ENCODE measurements at regions not wholly inside any gene's neighbourhood (a gene's known extent, or its start where the extent isn't known, plus 50 kb on each side); places are given as distances from the start of the nearest gene placed in this dataset.
"Not testable (repeated sequence)": the region's sequence is repeated elsewhere in the genome, so short reads cannot be mapped to it uniquely, and the experiment has no call there.

DNA sequence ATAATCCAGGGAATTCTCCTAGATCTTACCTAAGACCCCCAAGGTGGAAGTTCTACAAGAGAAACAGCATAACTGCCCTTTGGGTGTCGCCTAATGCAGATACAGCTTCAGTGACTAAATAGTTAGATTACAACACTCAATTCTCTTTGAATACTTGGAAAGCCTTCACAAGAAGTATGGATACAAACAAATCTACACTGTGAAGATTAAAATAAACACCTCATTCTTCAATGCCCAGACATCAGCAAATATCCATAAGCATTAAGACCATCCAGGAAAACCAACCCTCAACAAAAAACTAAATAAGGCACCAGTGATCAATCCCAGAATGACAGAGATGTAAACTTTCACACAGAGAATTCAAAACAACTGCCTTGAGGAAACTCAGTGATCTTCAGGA, 963.2 kb downstream of the PLOD2 start:
- DNase-seq: no peak

DNA sequence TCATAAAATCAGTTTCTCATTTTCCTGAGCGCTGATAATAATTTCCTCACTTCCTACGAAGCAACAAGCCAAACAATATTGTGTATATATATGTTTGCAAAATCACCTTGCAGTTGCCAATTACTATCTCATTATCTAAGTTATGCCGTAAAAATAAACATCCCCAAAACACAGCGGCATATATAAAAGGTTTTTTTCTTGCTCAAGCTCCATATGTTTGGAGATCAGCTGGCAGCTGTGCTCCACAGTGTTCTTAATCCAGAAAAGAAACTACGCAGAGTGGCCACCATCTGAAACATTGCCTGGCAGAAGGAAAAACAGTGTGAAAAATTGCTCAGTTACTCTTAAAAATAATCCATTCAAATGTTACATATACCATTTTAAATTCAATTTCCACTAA, 951.4 kb downstream of the PLOD2 start:
- DNase-seq: no peak

DNA sequence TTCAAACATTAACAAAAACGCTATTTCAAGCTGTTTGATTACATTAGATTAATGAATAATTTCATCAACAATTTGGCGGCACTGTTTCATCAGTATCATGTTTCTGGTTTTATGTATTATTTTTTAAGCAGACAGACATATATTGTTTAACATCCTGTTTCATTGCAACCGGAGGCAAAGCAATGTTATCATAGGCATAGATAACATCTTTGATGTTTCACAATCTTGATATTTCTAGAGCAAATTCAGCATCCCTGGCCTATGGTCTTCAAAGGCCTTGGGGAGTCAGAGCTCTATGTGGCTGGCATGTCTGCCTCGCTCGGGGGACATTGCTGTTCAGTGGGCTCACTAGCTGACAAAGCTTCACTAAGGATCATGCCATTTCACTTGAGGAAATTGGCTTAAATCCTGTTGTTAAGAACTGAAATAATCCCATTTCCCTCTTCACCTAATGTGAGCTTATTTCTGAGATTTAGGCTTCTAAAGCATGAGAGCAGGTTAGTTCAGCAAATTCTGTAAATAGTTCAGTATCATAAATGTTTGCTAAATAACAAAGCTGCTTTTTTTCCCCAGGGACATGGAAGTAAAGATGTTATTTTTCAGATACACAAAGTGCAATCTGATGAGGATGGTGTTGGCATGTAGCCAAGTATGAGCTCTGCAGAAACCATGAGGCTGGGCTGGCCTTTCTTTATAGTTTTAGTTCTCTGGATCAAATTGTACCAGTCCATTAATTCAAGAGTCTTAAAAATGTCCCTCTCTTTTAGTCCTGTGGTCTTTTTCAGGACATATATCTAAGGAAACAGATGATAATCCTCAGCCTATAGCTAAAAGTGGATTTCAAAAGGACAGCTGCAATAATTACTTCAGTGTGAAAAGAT, 941.4 kb downstream of the PLOD2 start:
- DNase-seq: no peak

DNA sequence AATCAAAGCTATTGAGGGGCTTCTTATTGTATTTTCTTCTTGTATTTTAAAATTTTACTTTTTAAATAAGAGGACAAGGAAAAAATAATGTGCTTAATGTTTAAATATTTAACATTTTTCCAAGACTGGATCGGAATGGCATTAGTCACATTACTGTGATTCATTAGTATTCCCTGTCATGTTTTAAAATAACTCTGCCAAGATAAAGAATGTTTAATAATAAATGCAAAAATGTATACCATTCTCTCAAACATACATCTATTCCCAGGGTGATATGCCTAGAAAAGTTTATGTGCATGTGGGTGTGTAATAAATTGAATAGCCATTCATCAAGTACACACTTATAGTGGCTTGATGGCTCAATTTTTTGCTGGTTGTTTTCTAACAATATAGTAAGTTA, 936.1 kb downstream of the PLOD2 start:
- no peak for DNase-seq

DNA sequence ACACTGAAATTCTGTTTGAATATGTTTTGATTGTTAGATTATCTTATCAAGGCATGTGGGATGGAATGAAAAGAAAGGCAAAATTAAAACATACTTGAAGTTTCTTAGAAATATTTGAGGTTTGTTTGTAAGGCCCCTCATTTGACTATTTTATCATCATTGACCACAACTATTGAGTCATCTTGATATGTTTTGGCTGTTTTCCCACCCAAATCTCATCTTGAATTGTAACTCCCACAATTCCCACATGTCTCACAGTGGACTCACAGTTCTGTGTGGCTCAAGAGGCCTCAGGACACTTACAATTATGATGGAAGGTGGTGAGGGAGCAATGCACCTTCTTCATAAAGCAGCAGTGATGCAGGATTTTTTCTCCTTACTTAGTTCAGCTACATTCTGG, 917.1 kb downstream of the PLOD2 start:
- DNase-seq: no peak

DNA sequence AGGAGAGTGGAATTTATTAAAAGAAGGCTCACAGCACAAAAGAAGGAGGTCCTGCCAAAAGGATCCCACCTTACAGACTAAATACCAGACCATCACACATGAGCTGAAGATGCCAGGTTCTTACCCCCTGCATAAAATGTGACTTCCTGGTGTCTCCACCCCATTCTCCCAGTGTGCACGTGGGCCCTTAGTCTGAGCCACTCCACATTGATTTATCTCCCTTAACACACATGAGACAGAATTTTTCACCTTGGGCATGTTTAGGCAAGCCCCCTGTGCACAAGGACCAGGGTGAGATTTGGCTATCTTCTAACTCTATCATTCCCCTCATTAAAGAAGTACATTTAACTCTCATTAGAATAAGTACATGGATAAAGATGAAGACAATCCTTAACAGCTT, 916.7 kb downstream of the PLOD2 start:
- no peak for DNase-seq

DNA sequence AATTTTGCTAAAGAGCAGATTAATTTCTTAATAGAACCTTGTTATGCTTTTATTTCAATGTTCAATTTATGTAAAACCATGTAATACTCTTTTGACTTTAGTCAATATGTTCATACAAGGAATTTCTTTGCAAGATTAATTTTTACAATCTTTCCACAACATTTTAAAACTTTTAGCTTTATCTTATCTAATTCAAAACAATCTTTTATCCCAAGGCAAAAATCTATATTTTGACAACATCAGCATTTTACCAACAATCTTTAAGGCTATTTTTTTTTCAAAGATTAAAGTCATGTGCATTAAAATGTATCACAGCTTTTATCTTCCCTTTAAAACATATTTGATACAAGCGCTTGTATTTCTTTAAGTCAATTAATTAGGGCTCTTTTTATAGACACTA, 914.7 kb downstream of the PLOD2 start:
- no peak for DNase-seq

DNA sequence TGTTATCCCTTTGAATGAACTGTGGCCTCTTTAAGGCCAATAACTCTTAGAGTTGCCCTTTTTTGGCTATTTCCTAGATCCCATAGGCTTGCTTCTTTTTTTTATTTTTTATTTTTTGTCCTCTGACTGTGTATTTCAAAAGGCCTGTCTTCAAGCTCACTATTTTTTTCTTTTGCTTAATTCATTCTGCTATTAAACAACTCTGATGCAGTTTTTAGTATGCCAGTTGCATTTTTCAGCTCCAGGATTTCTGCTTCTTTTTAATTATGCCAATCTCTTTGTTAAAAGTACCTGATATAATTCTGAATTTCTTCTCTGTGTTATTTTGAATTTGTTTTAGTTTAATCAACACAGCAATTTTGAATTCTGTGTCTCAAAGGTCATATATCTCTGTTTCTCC, 912.1 kb downstream of the PLOD2 start:
- DNase-seq: no peak

DNA sequence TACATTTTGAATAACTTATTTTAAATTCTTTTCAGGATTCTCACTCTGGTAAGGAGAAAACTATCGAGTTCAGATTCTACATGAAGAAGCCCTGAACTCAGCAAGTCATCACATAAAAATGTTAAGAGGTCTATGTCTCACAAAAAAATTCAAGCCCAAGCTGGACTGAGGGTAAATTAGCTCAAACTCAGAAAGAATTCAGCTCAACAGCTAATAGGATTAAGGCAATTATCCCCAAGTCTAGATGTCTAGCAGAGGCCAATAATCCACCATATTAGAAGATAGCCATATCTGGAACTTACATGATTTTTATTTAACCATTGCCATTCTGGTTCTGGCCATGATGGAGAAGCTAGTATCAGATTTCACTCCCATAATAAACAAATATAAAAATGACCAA, 909.7 kb downstream of the PLOD2 start:
- DNase-seq: no peak

DNA sequence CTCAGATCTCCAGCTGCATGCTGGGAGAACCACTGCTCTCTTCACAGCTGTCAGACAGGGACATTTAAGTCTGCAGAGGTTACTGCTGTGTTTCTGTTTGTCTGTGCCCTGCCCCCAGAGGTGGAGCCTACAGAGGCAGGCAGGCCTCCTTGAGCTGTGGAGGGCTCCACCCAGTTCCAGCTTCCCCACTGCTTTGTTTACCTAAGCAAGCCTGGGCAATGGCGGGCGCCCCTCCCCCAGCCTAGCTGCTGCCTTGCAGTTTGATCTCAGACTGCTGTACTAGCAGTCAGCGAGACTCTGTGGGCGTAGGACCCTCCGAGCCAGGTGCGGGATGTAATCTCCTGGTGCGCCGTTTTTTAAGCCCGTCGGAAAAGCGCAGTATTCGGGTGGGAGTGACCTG, 903.0 kb downstream of the PLOD2 start:
- DNase-seq: not testable (repeated sequence)

DNA sequence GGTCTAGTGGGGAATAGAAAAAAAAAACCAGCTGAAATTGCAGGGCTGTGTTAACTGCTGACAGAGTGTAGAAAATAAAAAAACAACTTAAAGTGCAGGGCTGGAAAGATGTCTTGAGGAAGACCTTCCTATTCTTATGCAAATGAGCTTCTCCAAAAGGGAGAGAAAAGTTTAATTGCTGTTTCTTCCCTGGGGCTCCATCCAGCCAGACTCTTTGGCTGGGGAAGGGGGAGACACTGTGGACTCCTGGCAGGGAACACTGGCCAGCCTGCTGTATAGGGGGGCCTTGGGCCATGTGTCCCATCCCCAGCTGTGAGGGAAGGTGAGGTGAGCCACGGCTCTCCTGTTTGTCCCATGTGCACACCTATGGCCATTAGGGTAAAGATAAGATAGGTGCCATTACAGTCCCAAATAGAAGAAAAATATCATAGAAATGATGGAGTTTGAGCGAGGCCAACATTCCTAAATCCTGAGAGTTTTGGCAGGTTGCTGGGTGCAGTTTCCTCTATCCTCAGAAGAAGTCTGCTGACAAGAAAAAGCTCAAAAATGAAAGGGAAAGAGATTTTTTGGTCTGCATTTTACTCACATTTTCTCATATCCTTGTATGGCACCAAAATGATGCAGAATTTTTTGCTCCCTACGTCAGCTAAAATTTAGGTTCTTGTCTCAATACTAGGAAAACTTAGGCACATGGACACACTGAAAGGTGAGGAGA, 901.7 kb downstream of the PLOD2 start:
- DNase-seq: no peak

DNA sequence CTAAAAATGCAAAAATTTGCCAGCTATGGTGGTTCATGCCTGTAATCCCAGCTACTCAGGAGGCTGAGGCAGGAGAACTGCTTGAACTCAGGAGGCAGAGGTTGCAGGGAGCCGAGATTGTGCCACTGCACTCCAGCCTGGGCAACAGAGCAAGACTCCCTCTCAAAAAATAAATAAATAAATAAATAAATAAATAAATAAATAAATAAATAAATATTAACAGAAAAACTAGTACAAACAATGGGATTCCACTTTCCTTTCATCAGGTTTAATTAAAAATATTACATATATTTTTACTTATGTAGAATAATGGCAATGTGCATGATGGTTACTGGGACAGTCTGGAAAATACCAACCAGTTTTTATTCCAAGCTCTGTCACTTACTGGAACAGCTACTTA, 897.5 kb downstream of the PLOD2 start:
- DNase-seq: not testable (repeated sequence)

DNA sequence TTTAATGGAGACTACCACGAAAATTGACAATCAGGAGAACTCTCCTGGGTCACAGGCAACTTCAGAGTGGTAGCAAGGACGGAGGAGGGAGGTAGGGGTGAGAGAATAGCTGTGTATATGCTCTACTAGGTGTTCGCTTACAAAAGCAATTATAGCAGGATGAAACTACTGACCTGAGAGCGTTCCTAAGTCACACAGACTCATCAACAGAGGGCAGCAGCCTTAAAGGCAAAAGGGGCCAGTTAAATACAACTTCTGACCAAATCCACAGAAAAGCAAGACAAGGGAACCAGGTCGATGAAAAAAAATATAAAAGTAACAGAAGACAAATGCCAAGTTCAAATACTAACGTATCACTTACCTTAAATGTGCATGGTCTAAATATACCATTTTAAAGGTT, 894.6 kb downstream of the PLOD2 start:
- DNase-seq: no peak

DNA sequence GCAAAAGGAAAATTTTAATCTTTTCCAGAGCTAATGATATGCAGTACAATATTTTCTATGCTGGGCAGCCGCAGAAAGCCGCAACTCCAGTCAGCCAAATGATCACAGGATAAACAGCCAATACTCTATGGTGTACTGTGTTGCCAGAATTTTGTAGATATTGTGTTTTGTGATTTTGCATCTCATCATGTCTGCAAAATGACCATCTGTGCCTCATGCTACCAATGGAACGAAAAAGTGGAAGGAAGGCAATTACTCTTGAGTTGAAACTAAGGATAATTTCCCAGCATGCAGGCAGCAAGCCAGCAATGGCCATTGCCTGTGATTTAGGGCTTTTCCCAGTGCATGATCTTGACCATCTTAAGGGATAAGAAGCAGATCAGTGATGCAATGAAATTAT, 891.9 kb downstream of the PLOD2 start:
- no peak for DNase-seq

DNA sequence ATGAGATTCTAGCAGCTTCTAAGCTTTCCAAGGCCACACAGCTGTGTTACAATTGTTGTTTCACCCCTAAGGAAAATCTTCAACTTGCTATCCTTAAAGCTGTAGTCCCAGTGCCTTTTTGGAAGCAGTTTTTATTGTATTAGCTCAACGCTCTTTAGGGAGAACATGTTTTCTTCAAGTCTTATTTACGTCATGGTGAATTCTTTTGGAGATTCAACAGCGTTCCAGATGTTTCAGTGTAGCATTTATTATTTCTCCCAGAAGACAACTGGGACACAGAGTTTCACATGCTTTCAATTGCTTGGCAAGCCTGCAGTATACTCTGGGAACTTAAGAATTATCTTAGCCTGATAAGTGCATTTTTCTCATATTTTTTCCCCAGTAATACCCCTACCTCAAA, 888.3 kb downstream of the PLOD2 start:
- no peak for DNase-seq

DNA sequence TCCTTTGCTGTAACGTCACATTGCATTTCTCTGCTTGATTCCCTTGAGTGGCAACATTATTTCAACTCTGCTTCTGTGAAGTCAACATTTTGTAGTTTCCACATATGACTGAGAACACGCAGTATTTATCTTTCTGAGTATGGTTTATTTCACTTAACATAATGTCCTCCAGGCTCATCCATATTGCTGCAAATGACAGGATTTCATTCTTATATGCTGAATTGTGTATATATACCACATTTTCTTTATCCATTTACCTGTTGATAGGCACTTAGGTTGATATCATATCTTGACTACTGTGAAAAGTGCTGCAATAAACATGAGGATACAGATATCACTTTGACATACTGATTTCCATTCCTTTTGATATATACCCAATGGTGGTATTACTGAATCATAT, 878.5 kb downstream of the PLOD2 start:
- no peak for DNase-seq

DNA sequence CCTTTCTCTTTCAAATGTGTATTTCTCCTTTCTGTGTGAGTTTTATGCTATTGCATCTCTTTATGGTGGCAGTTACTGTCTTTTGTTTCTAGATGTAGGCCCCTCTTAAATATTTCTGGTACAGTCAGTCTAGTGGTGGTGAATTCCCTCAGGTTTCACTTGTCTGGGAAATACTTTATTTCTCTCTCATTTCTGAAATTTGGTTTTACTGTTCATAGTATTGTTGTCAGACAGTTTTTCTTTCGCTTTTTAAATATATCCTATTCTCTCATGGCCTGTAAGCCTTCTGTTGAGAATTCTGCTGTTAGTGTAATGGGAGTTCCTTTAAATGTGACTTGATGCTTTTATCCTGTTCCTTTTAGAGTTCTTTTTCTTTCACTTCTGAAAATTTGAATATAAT, 874.0 kb downstream of the PLOD2 start:
- no peak for DNase-seq

DNA sequence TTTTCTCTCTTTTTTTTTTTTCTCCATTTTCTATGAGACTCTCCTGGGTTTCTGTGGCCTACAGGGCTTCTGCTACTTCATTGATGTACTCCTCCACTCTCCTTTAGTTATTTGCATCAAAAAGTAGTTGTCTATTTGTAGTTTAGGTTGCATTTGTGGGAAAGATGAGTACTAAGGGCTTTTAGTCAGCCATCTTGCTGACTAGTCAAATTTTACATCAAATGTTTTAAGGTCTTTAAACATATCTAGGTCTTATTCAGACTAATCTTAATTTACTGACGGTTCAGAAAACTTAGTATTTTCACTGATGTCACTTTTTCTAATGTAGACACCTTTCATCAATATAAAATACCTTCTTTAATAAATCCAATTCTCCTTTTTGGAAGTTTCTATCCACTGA, 871.0 kb downstream of the PLOD2 start:
- no peak for DNase-seq

DNA sequence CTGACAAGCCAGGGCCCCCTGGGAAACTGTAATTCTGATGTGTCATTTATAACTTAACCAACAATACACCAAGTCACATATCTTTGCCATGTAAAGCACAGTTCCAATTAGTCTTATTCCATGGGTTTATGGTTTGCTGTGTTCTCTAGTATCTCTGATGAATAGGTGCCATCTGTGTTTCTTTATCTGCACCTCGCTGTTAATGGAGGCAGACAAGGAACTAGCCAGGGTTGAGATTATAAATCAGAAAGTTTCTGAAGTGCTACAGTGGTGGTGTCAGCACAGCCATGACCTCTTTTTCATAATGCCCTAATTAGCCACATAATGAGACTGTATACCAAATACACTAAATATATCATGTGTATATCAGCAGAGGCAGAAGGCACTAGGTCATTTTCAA, 866.4 kb downstream of the PLOD2 start:
- DNase-seq: no peak

DNA sequence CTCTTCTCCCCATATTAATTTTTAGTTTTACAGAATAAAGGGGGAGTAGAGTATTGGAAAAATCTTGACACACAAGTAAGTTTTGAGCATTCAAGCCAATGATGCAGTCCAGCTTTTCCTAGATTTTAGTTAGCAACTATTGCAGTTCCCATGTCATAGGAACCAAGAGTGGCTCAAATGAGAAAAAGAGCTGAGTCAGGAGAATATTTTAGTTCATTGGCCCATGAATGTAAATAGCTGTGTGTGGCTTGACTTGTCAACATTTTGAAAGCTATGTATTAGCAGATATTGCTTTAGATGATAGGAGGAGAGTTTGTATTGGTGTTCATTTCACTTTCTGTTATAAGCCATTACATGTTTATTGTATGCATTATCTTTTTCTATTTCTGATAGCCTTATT, 853.7 kb downstream of the PLOD2 start:
- DNase-seq: no peak

DNA sequence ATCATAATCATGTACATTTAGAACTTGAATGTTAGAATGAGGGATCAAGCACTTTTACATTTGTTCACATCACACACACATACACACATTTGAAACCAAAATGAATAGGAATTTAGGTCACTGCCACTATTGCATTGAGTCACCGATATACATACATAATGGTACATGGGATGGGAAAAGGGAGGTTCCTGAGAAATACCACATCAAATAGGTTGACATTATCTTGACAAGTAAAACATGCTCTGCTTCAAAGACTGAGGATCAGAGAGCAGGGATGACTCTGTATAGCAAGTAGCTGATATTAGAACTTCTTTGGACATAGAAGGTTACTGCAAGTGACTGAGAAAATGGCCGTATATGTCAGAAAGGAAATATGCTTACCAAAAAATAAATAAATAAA, 847.2 kb downstream of the PLOD2 start:
- no peak for DNase-seq

DNA sequence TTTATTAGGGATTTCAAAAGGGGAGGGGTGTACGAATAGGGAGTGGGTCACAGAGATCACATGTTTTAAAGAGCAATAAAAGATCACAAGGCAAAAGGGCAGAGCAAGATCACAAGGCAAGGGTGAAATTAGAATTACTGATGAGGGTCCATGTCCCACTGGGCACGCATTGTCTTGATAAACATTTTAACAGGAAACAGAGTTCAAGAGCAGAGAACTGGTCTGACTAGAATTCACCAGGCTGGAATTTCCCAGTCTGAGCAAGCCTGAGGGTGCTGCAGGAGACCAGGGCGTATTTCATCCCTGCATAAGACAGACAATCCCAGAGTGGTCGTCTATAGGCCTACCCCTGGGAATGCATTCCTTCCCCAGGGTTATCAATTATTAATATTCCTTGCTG, 844.7 kb downstream of the PLOD2 start:
- DNase-seq: not testable (repeated sequence)

DNA sequence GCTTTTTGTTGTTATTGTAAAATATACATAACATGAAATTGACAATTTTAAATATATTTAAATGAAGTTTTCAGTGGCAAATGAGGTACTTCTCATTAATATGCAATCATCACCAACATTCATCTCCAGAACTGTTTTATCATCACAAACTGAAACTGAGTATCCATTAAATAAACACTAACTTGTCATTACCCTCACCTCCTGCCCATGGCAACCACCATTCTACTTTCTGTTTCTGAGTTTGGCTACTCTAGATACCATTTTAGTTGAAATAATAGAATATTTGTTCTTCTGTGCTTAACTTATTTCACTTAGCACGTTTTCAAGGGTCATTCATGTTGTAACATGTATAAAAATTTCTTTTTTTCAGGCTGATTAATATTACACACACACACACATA, 834.3 kb downstream of the PLOD2 start:
- DNase-seq: no peak

DNA sequence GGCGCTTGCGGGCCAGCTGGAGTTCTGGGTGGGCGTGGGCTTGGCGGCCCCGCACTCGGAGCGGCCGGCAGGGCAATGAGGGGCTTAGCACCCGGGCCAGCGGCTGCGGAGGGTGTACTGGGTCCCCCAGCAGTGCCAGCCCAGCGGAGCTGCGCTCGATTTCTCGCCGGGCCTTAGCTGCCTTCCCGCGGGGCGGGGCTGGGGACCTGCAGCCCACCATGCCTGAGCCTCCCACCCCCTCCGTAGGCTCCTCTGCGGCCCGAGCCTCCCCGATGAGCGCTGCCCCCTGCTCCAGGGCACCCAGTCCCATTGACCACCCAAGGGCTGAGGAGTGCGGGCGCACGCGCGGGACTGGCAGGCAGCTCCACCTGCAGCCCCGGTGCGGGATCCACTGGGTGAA, 827.6 kb downstream of the PLOD2 start:
- DNase-seq: not testable (repeated sequence)

DNA sequence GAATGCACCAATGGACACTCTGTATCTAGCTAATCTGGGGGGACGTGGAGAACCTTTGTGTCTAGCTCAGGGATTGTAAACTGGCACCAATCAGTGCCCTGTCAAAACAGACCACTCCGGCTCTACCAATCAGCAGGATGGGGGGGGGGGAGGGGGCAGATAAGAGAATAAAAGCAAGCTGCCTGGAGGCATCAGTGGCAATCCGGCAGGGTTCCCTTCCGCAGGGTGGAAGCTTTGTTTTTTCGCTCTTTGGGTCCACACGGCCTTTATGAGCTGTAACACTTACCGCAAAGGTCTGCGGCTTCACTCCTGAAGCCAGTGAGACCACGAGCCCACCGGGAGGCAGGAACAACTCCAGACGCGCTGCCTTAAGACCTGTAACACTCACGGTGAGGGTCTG, 827.1 kb downstream of the PLOD2 start:
- no peak for DNase-seq
